8988T (cell line): ENCODE measurements at regions not wholly inside any gene's neighbourhood (a gene's known extent, or its start where the extent isn't known, plus 50 kb on each side); places are given as distances from the start of the nearest gene placed in this dataset.

ENCODE experiments used
- DNase-seq: peaks from one replicate; pipeline ENCODE4 v3.0.0; 2011

DNA sequence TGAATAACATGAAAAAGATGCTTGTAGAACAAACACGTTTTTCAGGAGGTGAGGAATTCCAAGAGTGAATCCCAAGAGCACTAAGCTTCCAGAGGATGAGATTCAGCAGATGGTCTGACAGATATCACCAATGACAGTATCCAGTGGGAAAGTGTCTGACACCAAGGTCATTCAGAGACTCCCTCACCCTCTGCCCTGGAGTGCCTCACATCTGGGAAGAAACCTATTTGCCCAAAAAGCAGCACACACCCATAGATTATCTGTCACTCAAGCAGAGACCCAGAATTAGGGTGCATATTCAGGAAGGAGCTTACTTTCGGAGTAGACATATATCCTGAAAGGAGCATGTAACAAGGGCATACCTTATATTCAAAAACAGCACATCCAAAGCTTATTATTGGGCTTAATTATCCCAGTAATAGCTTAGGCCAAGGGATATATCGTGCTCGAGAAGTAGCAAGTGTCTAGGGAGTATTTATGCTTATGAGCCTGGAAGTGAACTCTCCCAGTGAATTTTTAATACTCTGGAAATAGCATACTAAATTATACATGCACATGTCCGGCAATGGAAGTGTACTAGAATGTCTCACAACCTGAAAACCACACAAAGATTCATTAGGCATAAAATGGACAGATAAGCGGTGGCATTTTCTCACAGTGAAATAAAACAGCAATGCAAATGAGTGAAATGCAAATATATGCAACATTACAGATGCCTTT is 998.1 kb upstream of the TMEM132C start:
- no peak for DNase-seq

DNA sequence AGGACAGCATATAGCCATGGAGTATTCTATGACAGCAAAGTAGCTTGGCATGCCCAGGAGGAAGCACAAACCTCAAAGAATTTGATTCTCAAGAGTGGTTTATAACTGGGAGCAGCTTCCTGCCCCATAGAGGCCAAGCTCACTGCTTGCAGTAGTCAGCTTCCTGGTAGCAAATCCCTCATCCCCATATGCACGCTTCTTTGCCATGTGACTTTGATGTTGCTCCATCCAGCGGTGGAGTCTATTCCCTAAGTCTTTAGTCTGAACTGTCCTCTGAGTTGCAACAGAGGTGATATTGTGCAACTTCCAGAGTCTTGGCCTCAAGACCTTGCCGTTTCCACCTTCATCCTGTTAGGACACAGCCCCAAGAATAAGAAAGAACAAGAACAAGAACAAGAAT is 996.8 kb upstream of the TMEM132C start:
- DNase-seq = no peak

DNA sequence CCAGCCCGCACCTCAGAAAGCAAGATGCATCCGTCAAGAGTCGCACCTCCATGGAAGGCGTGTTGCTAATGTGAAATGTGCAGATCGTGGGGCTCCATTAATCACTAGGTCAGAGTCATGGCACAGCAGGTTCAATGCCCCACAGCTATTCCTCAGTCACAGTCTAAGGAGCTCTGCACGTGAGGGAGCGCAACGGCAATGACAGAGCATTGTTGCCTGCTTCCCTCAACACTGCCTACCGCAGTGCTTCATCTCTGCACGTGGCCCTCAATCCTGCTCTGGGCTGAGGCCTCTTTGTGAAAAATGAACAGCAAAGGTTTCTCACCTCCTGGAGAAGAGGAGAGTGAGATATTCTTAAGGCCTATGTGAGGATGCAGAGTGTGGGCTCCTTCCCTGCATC is 995.2 kb upstream of the TMEM132C start:
- no peak for DNase-seq

DNA sequence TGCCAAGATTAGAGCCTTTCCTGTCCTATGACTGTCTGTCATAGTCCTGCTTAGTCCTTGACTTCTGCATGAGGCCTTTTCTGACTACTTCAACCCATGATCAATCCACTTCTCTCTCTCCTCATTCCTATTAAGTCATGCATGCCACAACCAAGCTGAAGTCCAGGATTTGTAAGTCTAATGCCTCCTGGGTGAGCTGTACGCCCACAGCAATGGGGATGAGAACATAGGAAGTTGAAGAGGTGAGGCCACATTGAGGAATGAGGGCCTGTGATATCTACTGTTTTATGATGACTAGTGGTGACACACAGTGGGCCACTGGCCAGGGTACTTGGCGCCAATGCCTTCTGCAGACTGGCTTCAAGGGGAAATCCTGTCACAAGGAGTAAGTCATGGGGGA is 994.1 kb upstream of the TMEM132C start:
- DNase-seq = no peak

DNA sequence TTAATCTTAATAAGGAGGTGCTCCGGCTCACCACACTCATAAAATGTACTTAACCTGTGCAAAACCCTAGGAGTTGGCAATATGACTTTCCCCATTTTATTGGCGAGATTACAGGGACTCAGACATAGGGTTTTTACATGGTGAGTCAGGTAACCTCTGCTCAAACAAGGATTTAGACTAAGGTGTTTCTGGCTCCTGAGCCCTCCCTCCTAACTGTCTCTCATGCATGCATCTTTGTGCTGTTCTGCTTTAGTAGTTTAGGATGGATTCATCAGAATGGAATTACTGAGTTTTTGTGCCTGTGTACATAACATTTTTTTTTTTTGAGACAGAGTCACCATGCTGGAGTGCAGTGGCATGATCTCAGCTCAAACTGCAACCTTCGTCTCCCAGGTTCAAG is 993.3 kb upstream of the TMEM132C start:
- no peak for DNase-seq

DNA sequence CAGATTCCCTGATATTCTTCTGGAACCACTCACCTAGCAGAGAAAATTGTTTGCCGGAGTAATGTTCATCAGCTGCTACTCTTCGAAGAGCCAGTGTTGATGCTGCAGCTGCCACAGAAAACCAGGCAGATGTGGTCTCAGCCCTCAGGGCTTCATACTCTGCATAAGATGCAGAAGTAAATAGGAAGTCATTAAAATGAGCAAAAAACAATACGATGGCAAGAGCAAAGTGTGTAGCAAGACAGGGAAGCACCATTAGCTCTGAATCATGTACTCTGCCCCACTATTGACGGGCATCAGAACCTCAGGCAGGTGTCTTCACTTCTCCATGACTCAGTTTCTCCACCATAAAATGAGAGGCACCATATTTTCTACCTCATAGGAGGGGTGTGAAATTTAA is 991.6 kb upstream of the TMEM132C start:
- DNase-seq = no peak

DNA sequence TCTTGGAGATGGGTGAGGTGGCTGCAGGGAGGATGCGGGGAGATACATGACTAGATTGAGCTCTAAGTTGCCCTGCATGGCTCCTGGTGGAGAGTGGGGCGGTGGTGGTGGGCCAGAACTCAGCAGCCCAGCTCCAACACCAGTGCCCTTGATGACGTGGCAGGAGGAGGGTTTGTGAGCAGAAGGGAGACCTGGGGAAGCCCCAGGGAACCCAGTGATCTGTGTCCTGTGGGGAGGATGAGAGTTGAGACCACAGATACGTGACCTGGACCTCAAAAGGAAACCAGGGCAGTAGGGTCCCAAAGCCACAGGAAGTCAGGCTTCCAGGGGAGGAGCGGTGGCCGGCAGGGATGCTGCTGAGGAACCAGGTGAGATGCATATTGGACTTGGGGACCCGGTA is 989.1 kb upstream of the TMEM132C start:
- no peak for DNase-seq

DNA sequence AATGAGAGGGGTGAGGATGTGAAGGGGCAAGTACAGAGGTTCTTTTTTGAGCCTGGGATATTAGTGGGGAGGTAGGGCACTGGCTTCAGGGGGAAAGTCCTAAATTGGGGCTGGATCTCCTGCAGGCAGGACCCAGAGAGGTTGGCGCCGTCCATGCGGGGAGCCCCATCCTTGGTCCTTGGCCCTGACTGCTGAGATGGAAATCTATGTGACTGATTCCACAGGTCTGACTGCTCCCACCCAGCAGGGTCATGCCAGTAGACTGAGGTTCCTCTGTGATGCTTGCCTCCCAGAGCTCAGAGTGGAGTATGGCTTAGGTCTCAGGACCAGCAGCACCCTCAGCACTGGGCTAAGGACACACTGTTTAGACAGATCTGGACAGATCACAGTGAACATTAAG is 988.6 kb upstream of the TMEM132C start:
- no peak for DNase-seq

DNA sequence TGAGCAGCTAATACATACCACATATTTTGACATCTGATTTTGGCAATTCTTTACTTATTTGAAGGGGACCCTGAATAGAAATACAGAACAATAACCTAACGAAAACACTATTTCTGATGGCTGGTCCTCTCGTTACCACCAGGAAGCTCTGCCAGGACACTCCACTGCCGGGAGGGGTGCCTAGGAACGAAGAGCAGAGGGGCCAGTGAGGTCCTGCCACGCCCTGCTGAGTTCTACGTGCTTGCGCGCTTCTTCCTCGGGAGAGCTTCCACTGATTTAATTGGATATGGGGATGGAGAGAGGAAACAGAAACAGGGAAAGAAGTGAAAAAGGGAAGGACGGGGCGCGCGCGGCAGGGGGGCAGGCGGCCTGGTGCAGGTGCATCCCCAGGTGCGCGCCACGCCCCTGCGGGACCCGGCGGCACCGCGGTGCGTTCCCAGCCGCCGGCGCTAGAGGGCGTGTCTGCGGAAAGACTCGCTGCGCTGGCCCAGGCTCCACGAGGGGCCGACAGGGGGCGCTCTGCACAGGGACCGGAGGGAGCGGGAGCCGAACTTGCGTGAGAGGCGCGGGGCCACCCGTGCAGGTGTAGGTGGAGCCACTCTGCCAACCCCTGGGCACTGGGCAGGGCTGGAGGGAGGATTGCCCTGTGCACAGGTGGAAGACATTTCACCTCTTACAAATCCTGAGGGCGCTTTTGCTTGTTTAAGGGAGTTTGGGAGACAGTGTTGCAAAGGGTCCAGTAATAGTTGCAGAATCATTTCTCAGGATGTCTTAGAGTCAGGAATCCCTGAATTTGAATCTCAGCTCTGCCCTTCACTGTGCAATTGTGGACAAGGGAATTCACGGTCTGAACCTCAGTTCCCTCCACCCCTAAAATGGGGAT is 986.3 kb upstream of the TMEM132C start:
- DNase-seq = no peak

DNA sequence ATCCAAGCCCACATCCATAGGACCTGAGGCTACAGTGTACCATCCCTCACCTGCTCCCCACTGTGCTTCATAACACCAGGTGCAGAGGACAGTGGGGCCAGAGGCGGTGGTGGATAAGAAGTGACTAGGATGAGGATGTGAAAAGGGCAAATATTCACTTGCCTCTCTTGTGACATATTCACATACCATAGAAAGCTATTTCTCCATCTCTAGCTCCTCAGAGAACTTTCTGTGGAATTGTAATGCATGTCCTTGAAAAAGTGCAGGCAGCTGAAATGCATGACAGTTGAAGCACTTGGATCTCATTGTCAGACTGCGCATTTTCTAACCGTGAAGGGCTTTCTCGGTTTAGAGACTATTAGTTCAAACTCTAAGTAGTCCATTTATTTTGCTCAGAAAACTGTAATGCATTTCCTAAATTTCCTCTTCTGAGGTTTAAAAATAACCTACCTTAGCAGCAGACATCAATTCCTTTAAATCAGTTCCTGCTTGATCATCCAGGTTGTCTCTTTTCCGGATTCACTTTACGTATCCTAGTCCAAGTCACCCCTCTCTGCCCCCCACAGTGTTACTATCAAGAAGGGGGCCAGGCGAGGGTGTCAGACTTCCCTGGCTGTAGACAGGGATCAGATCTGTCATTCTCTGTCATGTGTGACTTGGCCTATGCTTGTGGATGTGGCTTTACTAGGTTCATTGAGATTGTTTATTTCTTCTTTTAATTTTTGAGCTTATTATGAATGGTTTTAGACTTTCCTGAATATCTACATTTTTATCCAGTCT is 984.0 kb upstream of the TMEM132C start:
- DNase-seq = no peak

DNA sequence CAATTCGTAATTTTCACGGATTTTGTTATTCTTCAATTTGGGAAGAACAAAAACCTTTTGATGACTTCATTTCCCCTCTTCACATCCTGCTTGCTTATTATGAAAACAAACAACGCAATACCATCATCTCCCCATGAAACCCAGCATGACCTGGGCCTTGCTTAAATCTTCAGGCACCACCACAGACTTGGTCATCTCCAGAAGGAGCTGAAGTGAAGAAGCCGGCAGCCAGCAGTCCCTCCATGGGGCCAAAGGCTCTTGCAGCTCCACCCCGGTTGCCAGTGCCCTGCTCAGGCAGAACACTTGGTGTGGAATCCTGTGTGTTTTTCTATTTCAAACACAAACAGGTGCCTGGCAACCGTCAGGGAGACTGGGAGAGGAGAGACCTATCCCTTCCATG is 982.9 kb upstream of the TMEM132C start:
- DNase-seq = no peak

DNA sequence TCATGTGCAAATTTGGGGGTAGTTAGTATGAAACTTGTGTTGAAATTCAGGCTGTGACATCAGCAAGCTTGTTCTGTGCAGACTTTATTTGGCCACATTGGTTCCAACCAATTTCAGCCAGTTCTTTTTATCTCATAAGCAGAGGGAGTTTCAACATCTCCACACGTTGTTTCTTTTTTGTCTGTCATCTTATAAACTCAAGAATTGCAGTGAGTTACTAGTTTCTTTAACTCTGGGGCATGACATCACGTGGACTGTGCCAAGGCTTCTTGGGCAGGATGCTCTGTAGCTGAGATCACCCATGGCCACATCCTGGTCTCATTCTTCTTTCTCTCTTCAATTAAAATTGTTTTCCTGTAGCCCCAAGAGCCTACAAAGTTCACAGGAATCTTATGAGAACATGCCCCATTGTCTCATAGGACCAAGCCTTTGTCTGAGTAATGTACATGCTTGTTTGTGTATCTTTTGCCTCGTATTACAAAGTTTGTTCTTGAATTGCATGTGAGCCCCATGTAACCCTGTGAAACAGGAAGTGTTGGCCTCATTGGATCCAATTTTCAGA is 982.0 kb upstream of the TMEM132C start:
- no peak for DNase-seq

DNA sequence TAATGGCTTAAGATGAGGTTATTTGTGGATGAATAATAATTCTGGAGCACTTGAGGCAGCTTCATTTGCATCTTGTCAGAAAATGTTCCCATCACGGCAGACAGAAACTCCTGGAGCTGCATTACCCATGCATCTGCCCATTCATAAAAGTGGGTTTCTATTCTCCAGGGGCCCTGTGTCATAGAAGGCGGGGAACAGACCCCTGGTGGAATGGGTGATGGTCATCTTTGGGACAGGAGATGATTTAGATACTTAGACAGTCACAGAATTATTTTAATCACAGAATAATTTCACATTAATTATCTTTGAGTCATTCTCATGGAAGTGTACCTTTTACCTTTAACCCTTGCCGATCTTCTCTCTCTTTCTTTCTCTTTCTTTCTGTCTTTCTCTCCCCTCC is 980.7 kb upstream of the TMEM132C start:
- no peak for DNase-seq

DNA sequence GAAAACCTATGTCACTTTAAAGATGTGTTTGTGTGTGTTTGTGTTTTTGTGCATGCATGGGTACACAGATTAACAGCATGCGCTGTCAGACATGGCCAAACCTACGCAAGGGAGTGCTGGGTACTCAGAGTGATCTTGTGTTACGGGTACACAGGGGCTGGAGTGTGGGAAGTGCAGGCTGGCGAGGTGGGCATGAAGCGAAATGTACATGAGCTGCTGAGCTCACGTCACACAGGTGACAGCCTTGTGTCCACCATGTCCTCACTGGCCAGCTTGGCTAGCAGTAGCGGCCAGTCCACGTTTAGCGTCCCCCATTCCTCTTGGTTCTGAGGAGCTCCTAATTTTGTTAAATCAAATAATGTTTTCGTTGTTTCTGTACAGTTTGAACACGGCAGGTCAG is 979.7 kb upstream of the TMEM132C start:
- no peak for DNase-seq

DNA sequence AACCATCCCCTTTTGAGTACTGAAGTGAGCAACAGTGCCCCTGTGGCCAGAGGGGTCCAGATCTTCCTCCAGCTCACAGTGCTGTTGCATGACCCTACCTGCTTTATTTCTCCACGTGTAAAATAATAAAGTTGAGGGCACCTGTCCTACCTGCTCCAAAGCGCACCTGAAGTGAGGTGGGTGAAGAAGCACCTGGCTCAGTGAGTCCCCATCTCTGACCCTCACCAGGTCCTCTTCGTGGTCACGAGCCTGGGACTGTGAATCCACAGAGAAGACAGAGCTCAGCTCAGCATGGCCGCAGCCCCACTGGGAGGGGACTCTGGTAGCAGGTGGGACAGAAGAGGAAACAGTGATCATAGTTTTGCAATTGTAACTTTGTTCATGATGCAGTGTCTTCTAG is 976.7 kb upstream of the TMEM132C start:
- no peak for DNase-seq

DNA sequence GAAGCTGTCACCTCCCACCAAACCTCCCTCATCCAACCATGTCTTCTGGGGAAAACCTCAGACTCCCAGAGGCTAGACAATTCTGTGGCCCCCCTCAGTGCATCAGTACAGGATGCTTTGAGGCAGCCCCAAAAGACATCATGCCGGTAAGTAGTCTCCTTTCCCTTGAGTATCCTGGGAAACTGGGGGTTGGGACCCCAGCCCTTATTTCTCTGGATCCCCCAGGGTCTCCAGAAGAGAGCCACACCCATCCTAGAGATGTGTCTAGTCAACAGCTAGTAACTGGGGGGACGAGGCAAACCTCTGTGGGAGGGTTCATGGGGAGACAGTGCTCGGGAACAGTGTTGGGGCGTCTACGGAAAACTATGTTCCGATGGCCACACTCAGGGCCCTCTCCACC is 974.2 kb upstream of the TMEM132C start:
- no peak for DNase-seq

DNA sequence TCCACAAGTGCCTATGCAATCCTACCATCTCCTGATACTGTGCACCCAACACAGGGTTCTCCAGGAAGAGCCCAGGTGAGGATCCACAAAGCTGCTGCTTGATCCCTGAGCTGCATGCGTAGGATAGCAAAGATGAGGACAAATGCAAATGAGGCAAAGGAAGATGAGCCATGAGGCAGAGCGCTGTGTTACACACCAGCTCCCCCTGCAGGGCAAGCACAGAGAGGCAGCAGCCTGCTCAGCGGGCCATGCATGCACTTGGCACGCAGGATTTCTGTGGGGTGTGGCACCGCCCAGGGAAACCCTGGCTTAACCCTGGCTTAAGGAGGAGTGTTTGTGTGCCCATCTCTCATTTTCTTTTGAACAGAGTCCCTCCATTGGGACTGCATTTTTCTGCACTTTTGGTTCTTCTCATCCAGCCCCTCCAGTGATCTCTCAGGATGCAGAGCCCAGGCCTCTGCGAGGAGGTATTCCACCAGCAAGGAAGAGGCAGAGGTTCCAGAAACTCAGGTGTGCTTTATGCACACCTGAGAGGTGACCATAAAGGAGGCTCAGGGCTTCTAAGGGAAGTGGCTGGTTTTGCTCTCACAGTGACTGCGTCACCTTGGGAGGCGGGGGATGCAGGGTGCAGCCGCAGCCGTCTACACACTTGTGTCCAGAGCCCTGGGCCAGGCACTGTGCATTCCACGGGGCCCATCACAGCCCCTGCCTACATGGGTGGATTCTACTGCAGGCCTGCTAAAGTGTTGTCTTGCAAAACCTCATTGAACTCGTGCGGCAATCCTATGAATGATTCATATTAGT is 973.3 kb upstream of the TMEM132C start:
- no peak for DNase-seq

DNA sequence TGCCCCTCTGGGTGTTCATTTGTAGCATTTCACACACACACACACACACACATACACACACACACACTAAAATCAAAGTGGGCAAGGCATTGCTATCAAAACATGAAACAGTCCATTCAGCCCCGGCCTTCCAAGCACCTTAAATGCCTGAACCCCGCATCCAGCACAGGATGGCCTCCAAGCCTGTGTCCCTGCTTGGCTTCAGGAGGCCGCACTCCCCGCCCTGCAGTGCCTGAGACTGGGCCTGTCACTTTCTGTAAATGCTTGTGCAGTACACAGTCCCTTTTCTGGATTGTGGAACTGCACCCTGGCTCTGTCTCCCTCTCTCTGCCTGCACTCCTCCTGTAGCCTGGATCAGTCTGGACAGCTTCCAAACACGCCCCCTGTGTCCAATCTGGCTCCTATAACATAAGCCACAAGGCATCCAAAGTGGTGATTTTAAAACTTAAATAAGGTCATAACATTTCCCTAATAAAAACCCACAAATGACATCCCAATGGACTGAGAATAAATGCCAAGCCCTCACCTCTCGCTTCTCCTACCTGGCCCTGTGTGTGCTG is 972.2 kb upstream of the TMEM132C start:
- no peak for DNase-seq

DNA sequence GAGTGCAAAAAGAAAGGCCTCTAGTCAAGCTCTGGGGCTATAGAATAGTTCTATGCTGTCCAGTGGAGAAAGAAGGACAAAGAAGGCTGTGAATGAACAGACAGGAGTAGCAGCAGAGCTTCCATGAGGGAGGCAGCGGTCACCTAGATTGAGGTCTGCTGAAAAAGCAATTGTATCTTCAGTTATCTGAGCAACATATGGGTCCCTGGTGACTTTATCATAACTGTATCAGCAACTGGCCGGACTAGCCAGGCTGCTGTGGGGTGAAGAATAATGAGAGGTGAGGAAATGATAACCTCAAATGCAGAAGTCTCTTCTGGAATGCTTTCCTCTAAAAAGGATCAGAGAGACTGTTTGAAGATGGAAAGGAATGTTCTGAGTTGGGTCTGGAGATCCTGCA is 971.3 kb upstream of the TMEM132C start:
- DNase-seq = no peak

DNA sequence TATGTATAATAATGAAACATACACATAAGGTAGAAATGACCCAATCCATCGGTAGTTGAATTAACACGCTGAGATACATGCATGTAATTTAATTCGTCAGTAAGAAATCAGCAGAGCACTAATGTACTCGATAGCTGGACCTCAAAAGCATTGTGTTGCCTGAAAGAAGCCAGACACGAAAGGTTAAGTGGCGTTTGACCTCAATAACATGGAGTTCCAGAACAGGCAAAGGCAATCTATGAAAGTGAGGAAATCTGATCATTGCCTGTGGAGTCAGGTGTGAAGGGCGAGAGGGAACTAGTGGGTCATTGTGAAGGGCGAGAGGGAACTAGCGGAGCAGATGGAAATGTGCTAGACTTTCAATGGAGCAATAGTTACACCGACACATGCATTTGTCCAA is 970.4 kb upstream of the TMEM132C start:
- no peak for DNase-seq

DNA sequence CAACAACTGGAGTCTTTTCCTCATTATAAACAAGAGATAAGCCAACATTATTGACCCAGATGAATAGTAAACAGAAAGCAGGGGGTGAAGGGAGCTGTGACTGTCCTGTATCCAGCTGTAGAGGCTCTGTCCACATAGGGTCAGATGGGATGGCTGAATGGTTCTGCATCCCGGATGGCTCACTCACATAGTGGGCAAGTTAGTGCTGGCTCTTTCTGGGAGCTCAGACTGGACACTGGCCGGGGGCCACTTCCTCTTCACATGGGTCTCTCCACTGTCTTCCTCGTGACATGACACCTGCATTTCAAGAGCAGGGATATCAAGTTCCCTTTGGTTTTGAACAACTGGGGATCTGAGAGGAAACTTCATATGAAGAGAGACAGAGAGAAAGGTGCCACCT is 969.6 kb upstream of the TMEM132C start:
- no peak for DNase-seq

DNA sequence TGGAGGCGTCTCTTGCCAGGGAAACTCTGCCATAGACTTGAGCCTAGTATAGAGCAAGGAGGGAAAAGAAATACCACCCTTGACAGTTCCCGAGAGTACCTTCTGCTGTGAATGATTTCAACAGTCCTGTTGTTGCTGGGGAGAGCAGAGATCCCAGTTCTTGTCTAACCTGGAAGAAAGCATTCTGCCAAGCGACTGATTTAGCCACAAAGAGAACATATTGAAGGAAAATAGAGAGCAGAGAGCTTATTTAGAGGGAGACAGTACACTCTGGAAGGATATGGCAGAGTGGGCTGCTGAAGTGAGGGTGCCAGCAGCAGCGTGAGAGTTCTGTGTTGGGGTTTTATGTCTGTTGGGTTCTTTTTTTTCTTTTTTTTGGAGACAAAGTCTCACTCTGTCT is 966.9 kb upstream of the TMEM132C start:
- DNase-seq = no peak
